ENCODE measurements at regions not wholly inside any gene's neighbourhood (a gene's known extent, or its start where the extent isn't known, plus 50 kb on each side); places are given as distances from the start of the nearest gene placed in this dataset.

DNA sequence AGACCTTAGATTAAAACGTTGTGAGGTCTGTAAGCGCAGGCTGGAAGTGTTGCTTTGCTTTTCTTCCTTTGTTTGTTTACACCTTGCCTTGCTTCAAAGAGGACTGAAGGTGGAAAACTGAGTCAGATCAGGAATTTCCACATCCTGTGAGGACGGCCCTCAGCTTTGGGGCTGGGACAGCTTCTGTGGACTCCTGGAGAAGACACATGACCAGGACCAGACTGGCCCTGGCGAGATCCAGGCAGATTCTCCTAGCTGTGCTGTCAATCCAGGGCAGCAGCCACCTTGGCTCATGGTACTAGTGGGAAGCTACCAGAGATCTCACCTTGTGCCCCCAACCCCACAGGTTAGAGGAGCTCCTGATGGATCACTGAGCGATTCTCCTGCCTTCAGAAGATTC is 1461.9 kb downstream of the TBC1D22A start:
- no peak overlapping the region for H3K4me3 ChIP-seq (ENCODE audit: control insufficient read depth, low read depth, low read length)
- TF ChIP-seq CTCF (IDR thresholded peaks at IDR 0.05; ENCODE audit: control insufficient read depth, insufficient read depth, low read depth, low read length, missing control alignments) = no peak

GRCh38 chr22:48223488-48224190 is 1461.2 kb downstream of the TBC1D22A start:
- no peak overlapping the region for H3K4me3 ChIP-seq (ENCODE audit: control insufficient read depth, low read depth, low read length)
- DNase-seq (ENCODE audit: low read depth) = no peak
- no peak for TF ChIP-seq CTCF (IDR thresholded peaks at IDR 0.05; ENCODE audit: control insufficient read depth, insufficient read depth, low read depth, low read length, missing control alignments)

More for the DNA sequence above, 1461.9 kb downstream of the TBC1D22A start:
- no peak for DNase-seq (ENCODE audit: low read depth)

GRCh38 chr22:48222742-48223487 is 1460.5 kb downstream of the TBC1D22A start:
- H3K4me3 ChIP-seq (ENCODE audit: control insufficient read depth, low read depth, low read length) = no peak overlapping the region
- TF ChIP-seq CTCF (IDR thresholded peaks at IDR 0.05; ENCODE audit: control insufficient read depth, insufficient read depth, low read depth, low read length, missing control alignments) = no peak
- DNase-seq (ENCODE audit: low read depth) = no peak

DNA sequence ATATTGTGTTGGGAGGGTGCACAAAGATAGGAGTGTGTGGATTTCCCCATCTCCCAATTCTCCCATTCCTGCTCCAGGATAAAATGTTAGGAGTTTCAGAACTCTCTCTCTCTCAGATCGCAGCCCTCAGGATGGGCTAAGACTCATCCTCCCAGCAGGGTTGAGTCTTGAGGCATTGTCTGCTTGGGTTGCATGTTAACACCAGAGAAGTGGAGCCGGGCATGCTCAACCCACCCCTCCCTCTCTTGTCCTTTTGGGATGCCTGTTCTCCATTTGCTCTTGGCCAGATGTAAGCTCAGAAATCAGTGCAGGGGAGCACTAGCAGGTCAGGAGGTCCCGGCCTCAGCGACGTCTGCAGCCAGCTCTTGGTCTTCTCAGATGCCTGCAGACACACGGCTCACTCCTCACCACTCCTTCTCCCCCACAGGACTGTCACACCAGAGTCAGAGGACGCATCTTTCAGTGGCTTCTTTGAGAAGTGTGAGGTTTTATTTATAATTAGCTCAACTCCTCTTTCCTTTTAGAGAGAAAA is 1456.5 kb downstream of the TBC1D22A start:
- no peak for TF ChIP-seq CTCF (IDR thresholded peaks at IDR 0.05; ENCODE audit: control insufficient read depth, insufficient read depth, low read depth, low read length, missing control alignments)
- no peak overlapping the region for H3K4me3 ChIP-seq (ENCODE audit: control insufficient read depth, low read depth, low read length)
- DNase-seq (ENCODE audit: low read depth) = no peak

- no peak for DNase-seq (ENCODE audit: low read depth)
- no peak overlapping the region for H3K4me3 ChIP-seq (ENCODE audit: control insufficient read depth, low read depth, low read length)
- TF ChIP-seq CTCF (IDR thresholded peaks at IDR 0.05; ENCODE audit: control insufficient read depth, insufficient read depth, low read depth, low read length, missing control alignments) = no peak
Measured at GRCh38 chr22:48217596-48217995, 1455.1 kb downstream of the TBC1D22A start.

GRCh38 chr22:48212727-48213126 is 1450.3 kb downstream of the TBC1D22A start:
- no peak overlapping the region for H3K4me3 ChIP-seq (ENCODE audit: control insufficient read depth, low read depth, low read length)
- no peak for TF ChIP-seq CTCF (IDR thresholded peaks at IDR 0.05; ENCODE audit: control insufficient read depth, insufficient read depth, low read depth, low read length, missing control alignments)
- no peak for DNase-seq (ENCODE audit: low read depth)

Measured in AG09309 (cell line).